HG02571 (cell line): ENCODE measurements at regions not wholly inside any gene's neighbourhood (a gene's known extent, or its start where the extent isn't known, plus 50 kb on each side); places are given as distances from the start of the nearest gene placed in this dataset.

ENCODE experiments used
- ATAC-seq: cut with Tn5 transposase; IDR thresholded peaks from one replicate; pipeline ENCODE4 v1.9.1; 2021; ENCODE audit warnings: mild to moderate bottlenecking, moderate library complexity; ENCODE audit not compliant: unreplicated experiment

GRCh38 chr3:181764544-181764943 lies 52.8 kb downstream of the SOX2 start:
- ATAC-seq, result no peak

GRCh38 chr3:181770296-181770695 lies 58.6 kb downstream of the SOX2 start:
- no peak for ATAC-seq

- no peak for ATAC-seq
These were observed 59.4 kb downstream of the SOX2 start for GRCh38 chr3:181771120-181771519.

DNA sequence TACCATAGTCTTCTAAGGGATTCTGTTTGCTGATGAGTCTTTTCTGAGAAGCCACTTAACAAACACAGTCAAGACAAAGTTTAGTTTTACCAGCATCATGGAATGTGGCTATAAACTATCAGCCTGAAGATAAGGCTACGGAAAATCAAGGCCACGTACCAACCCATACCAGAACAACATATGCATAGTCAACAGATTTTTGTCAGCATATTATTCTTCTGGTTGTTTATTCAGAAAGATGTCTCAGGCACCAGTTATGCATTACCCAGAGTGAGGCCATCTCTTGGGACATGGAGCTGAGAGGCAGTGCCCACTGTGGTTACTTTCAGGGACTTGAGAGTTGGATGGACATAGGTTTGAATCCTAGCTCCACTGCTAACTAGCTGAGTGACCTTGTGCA lies 60.4 kb downstream of the SOX2 start:
- no peak for ATAC-seq

DNA sequence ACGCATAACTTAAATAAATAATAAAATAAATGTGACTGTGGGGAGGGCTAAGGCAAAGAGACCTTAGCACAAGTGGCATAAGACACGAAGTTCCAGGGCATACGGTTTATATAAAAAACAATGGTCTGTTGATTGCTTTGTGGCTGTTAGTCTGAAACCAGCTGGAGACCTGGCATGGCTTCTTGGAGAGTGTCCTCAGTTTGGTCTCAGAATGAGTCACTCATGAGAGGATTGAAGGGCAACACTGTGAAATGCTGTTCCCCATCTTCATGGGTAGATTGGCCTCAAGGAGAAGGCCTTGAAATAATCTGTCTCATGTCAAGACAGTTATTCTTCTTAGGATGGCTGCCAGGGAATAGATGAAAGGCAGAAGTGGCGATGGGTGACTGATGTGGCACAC lies 62.2 kb downstream of the SOX2 start:
- no peak for ATAC-seq

DNA sequence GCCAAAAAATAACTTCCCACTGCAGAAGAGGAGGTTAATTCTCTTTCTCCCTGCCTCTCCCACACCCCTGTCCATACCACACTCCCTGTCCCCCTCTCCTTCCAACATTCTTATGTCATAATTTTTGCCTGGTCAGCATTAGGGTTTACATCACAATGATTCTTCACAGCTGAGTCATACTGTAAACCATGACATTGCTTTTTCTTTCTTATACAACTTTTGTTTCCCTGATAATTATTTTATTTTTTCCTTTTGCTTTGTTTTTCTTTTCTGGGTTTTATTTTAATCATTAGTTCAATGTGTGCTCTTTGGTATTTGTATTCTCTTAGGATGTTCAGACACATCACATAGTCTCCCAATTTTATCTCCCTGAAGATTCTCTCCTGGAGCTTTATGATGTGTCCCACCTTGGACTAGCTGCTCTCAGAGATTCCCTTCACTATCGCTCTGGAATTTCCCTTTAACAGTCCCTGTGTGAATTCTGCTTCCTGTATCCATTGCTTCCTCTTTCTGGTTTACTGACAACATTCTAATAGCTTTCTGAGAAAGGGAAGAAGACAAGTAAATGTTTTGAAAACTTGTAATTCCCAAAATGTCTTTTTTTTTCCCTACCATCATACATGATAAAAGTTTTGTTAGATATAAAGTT lies 70.7 kb downstream of the SOX2 start:
- ATAC-seq, result no peak

- no peak for ATAC-seq
These were observed 78.8 kb downstream of the SOX2 start for GRCh38 chr3:181790561-181790960.

- ATAC-seq, result no peak
These were observed 79.6 kb downstream of the SOX2 start for GRCh38 chr3:181791056-181791955.

DNA sequence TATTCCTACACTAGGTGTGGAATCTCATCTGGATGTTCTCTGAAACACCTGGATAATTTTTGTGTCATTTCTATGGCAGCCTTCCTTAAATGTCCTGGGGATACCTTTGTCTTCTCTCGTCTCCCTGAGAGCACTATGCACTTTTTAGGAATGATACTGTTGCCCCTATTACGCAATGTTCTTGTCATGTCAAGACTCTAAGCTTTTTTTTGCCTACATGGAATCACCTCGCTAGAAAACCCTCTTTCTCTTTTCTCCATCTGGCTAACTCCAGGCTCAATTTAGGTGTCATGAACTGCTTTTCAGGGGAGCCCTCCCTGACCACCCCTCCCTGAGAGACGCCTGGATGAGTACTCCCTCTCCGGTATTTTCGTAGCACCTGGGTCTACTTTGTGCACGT lies 81.3 kb downstream of the SOX2 start:
- no peak for ATAC-seq

DNA sequence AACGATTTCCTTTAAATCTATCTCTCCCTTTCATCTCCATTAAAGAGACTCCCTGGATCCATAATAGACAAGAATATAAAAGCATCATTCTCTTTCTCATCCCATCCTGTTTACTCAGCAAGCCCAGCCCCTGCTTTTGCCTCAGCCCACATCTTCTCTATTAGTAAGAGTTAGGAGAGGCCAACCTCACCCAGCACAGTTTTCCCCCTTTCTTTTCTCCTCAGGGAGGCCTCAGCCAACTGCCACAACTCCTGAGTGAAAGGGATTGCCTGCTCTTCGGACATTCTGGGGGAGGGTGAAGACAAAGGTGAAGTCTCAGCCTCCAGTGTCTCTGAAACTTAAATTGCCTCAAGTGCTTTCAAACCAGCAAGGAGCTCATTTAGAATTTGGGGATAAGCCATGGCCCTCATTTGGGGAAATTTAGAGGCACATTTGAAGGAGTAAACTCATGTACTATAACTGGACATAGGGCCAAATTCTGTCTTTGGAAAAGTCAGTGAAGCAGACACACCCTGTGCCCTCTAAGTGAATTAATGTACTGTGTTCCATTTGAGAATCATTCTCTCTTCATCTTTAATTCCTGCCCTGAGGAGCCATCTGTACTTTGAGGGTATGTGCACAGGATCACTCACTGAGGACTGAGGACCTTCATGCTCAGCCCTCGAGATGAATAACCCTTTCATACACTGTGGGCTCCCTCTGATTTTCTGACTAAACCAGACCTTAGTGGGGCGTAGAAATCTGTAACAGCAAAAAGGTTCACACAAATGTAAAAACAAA lies 82.5 kb downstream of the SOX2 start:
- ATAC-seq, result no peak

DNA sequence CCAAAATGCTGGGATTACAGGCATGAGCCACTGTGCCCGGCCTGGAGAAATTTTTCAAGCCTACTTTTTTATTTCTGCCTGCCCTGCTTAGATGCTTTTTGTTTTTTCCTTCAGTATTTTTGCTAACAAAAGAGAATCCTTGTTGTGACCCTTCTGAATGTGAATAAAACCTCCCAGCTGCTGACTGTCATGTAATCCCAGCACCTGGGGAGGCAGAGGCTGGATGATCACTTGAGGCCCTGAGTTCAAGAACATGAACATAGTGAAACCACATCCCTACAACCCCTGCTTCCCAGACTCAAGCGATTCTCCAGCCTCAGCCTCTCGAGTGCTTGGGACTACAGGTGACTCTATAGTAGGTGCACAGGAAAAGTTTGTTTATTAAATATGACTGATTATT lies 84.9 kb downstream of the SOX2 start:
- no peak for ATAC-seq

GRCh38 chr3:181797431-181797830 lies 85.7 kb downstream of the SOX2 start:
- ATAC-seq, result no peak

DNA sequence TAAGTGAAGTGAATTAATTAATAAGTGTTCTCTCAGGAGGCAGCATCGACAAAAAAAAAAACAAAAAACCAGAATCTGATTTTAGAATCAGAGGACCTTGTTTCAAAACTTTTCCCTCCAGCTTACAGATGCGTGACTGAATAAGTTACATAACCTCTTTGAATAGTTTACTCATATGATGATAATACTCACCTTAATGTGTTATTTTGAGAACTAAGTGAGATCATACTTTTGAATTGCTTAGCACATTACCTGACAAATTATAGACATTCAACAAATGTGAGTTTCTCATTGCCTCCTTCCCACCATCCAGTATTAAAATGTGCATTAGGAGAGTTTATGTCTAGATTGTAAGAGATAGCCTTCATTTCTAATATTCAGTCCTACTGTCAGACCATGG lies 94.0 kb downstream of the SOX2 start:
- no peak for ATAC-seq

GRCh38 chr3:181808053-181808452 lies 96.3 kb downstream of the SOX2 start:
- ATAC-seq, result no peak

GRCh38 chr3:181823716-181824115 lies 112.0 kb downstream of the SOX2 start:
- ATAC-seq, result no peak

DNA sequence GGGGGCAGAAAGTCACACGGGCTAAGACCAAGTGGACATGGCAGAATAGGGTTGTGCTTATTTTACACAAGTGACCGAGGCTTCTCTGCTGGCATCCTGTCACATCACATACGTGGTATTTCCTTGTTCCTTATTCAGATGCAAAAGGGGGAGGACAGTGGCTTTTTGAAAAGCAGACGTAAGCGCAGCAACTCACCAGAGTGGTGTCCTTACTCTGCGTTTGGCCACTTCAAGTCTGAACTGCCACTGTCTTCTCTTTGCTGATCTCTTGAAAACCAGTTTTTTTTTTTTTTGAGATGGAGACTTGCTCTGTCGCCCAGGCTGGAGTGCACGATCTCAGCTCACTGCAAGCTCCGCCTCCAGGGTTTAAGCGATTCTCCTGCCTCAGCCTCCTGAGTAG lies 113.2 kb downstream of the SOX2 start:
- ATAC-seq, result no peak

- no peak for ATAC-seq
These were observed 127.6 kb downstream of the SOX2 start for GRCh38 chr3:181839039-181839915.

GRCh38 chr3:181839916-181840297 lies 128.2 kb downstream of the SOX2 start:
- ATAC-seq, result no peak

GRCh38 chr3:181844211-181844610 lies 132.5 kb downstream of the SOX2 start:
- ATAC-seq, result no peak

GRCh38 chr3:181847276-181847675 lies 135.6 kb downstream of the SOX2 start:
- no peak for ATAC-seq

DNA sequence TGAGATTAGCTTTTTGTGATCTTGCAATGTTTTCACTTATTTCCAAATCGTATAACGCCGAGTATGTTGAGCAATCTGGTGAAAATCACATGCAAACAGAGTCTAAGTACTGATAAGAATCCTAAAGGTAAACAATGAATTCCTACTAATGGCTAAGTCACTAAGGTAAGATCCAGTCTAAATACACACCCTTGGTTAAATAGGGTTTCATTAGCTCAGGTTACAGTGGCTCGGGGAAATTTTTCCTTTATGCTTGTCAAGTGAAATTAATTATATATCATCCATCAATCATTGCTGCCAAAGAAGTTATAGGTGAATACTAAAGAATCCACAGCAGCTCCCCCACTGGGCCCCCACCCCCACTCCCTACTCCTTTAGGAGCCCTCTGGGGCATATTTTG lies 139.3 kb downstream of the SOX2 start:
- ATAC-seq, result no peak
